Uterus (tissue), 2 donors: ENCODE measurements at regions not wholly inside any gene's neighbourhood (a gene's known extent, or its start where the extent isn't known, plus 50 kb on each side); places are given as distances from the start of the nearest gene placed in this dataset.

Source experiments
- CTCF ChIP-seq, 4 experiments: fragments of 200-600 bp in 2 of 4; fragments of 450-650 bp in 2 of 4; sonication (generic) in 2 of 4; IDR thresholded peaks; one replicate each; pipeline ENCODE4 v1.5.1; 2016 to 2019; ENCODE audit warnings: antibody characterized with exemption in 4 of 4, mild to moderate bottlenecking in 2 of 4, moderate library complexity in 1 of 4
- POLR2A ChIP-seq, 2 donors: fragments of 450-650 bp; IDR thresholded peaks; one replicate each; pipeline ENCODE4 v1.6.1; 2016; ENCODE audit warnings: antibody characterized with exemption in 2 of 2, mild to moderate bottlenecking in 1 of 2, moderate library complexity in 1 of 2

- TF ChIP-seq CTCF (IDR thresholded peaks at IDR 0.05) = no peak
- TF ChIP-seq POLR2A (IDR thresholded peaks at IDR 0.05) = no peak
These were observed 92.3 kb upstream of the SEMA6A start for GRCh38 chr5:116666901-116667300.
